ENCODE measurements at regions not wholly inside any gene's neighbourhood (a gene's known extent, or its start where the extent isn't known, plus 50 kb on each side); places are given as distances from the start of the nearest gene placed in this dataset.

DNA sequence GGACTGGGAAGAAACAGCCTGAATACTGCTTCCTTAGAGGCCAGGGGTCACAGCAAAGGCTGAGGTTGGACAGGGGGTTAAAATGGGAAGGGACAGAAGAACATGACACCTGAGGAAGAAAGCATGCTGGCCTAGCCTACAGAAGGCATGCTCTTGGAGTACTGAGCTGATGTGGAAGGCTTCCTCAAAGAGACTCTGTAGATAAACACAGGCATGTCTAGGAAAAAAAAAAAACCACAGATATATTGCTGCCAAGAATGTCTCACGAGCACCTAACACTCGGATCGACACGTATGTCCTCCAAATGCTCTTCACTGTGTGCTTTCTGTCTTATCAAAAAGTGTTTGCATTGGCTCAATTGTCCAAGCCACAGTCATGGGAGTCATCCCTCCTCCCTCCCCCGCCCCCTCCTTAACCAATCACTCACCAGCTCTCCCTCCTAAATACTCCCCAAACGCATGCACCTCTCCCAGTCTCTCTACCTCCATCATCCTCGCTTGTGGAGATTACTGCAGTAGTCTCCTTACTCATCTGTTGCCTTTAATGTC, 101.1 kb upstream of the LRFN2 start:
- no peak for TF ChIP-seq POLR2A (IDR thresholded peaks at IDR 0.05)
- no peak for TF ChIP-seq CTCF (IDR thresholded peaks at IDR 0.05 in 4 of 5, conservative IDR thresholded peaks at IDR 0.05 in 1 of 5)
